CD14-positive monocyte (primary cell): ENCODE measurements at regions not wholly inside any gene's neighbourhood (a gene's known extent, or its start where the extent isn't known, plus 50 kb on each side); places are given as distances from the start of the nearest gene placed in this dataset.

Experiments
- DNase-seq, 3 donors: peaks; one replicate each; pipeline ENCODE4 v3.0.0-alpha.2; 2011 to 2022
- H2AFZ ChIP-seq: 2 replicates; pipeline ENCODE4 v1.6.0; 2012; ENCODE audit warnings: mild to moderate bottlenecking, low read depth, low read length, inconsistent platforms; ENCODE audit not compliant: insufficient read depth, poor library complexity, severe bottlenecking
- H3K27ac ChIP-seq, 2 donors: 1 replicate in 1 of 2; 2 replicates in 1 of 2; pipeline ENCODE4 v1.5.1; 2012 to 2013; ENCODE audit warnings: low read length in 2 of 2, control low read depth in 1 of 2, inconsistent platforms in 1 of 2, low read depth in 1 of 2, mild to moderate bottlenecking in 1 of 2
- H3K27me3 ChIP-seq, 2 donors: one replicate each; pipeline versions ENCODE4 v1.6.0 to v1.6.1; 2011 to 2013; ENCODE audit warnings: low read length in 2 of 2; ENCODE audit not compliant: control insufficient read depth in 2 of 2, insufficient read depth in 2 of 2
- H3K36me3 ChIP-seq, 2 donors: replicated peaks in 1 of 2; 1 replicate in 1 of 2; 2 replicates in 1 of 2; pipeline versions ENCODE4 v1.5.1 to v1.6.1; 2012 to 2013; ENCODE audit warnings: low read length in 2 of 2, control low read depth in 1 of 2, inconsistent platforms in 1 of 2, mild to moderate bottlenecking in 1 of 2; ENCODE audit not compliant: insufficient read depth in 2 of 2, control insufficient read depth in 1 of 2
- H3K4me1 ChIP-seq, 2 donors: 1 replicate in 1 of 2; 2 replicates in 1 of 2; pipeline versions ENCODE4 v1.5.1 to v1.6.1; 2012 to 2013; ENCODE audit warnings: low read length in 2 of 2, control low read depth in 1 of 2, inconsistent platforms in 1 of 2, mild to moderate bottlenecking in 1 of 2, moderate library complexity in 1 of 2; ENCODE audit not compliant: insufficient read depth in 2 of 2, control insufficient read depth in 1 of 2
- H3K4me2 ChIP-seq: replicated peaks from 2 replicates; pipeline ENCODE3; 2012; ENCODE audit warnings: low read length, moderate library complexity, mild to moderate bottlenecking; ENCODE audit not compliant: poor library complexity, severe bottlenecking; ENCODE audit errors: extremely low read depth
- H3K4me3 ChIP-seq, 3 experiments: fragments of 200-600 bp in 1 of 3; sonication (generic) in 1 of 3; replicated peaks in 1 of 3; 1 replicate in 2 of 3; 2 replicates in 1 of 3; pipeline ENCODE4 v1.5.1; 2011 to 2013; ENCODE audit warnings: low read length in 3 of 3, mild to moderate bottlenecking in 3 of 3, control low read depth in 2 of 3, low read depth in 2 of 3, inconsistent platforms in 1 of 3, moderate library complexity in 1 of 3
- H3K79me2 ChIP-seq: 2 replicates; pipeline ENCODE4 v1.6.0; 2012; ENCODE audit warnings: mild to moderate bottlenecking, control low read depth, inconsistent platforms, low read length, moderate library complexity; ENCODE audit not compliant: insufficient read depth
- H3K9ac ChIP-seq: 2 replicates; pipeline ENCODE4 v1.6.0; 2017; ENCODE audit warnings: low read length, mild to moderate bottlenecking; ENCODE audit not compliant: insufficient read depth, poor library complexity, severe bottlenecking
- H3K9me3 ChIP-seq, 2 donors: replicated peaks in 1 of 2; 1 replicate in 1 of 2; 2 replicates in 1 of 2; pipeline versions ENCODE4 v1.5.1 to v1.6.1; 2012 to 2013; ENCODE audit warnings: low read length in 2 of 2, control low read depth in 1 of 2; ENCODE audit not compliant: control insufficient read depth in 1 of 2, insufficient read depth in 1 of 2
- H4K20me1 ChIP-seq: 2 replicates; pipeline ENCODE4 v1.6.0; 2012; ENCODE audit warnings: mild to moderate bottlenecking, low read length, control low read depth, moderate library complexity; ENCODE audit not compliant: insufficient read depth
- H3K27ac Mint-ChIP-seq, 7 donors: one replicate each; pipeline ENCODE4 v1.8.0; 2020; ENCODE audit warnings: mild to moderate bottlenecking in 7 of 7, mixed read lengths in 7 of 7, moderate library complexity in 6 of 7, inconsistent platforms in 2 of 7
- H3K27me3 Mint-ChIP-seq, 3 donors: one replicate each; pipeline ENCODE4 v1.8.0; 2021 to 2022; ENCODE audit warnings: low read depth in 3 of 3, mild to moderate bottlenecking in 3 of 3, mixed read lengths in 3 of 3, moderate library complexity in 3 of 3, inconsistent platforms in 1 of 3
- H3K36me3 Mint-ChIP-seq, 2 donors: one replicate each; pipeline ENCODE4 v1.8.0; 2020; ENCODE audit warnings: mixed read lengths in 2 of 2, inconsistent platforms in 1 of 2, mild to moderate bottlenecking in 1 of 2
- H3K4me1 Mint-ChIP-seq: one replicate; pipeline ENCODE4 v1.8.0; 2020; ENCODE audit warnings: mild to moderate bottlenecking, mixed read lengths
- H3K4me3 Mint-ChIP-seq, 2 donors: one replicate each; pipeline ENCODE4 v1.8.0; 2020; ENCODE audit warnings: mild to moderate bottlenecking in 2 of 2, mixed read lengths in 2 of 2, moderate library complexity in 1 of 2
- H3K9me3 Mint-ChIP-seq, 7 donors: one replicate each; pipeline ENCODE4 v1.8.0; 2020 to 2022; ENCODE audit warnings: mixed read lengths in 7 of 7, mild to moderate bottlenecking in 6 of 7, moderate library complexity in 6 of 7, inconsistent platforms in 2 of 7
- WGBS: methylation state at CpG from one replicate; pipeline ENCODE4 v1.1.5; 2013; ENCODE audit warnings: missing lambda C conversion rate; ENCODE audit not compliant: insufficient coverage; 5-methylcytosine and 5-hydroxymethylcytosine counted together
- intact Hi-C, 2 donors: fragments of 100-400 bp; cut with micrococcal nuclease; formaldehyde crosslinking; loops; one replicate each; pipeline versions ENCODE4 v1.15.0 to v1.15.1; 2023
- TF ChIP-seq, protein P1 (sequence below): fragments of 200-600 bp; IDR thresholded peaks from one replicate; pipeline ENCODE4 v1.8.0; 2022; ENCODE audit warnings: antibody characterized with exemption, mild to moderate bottlenecking

DNA sequence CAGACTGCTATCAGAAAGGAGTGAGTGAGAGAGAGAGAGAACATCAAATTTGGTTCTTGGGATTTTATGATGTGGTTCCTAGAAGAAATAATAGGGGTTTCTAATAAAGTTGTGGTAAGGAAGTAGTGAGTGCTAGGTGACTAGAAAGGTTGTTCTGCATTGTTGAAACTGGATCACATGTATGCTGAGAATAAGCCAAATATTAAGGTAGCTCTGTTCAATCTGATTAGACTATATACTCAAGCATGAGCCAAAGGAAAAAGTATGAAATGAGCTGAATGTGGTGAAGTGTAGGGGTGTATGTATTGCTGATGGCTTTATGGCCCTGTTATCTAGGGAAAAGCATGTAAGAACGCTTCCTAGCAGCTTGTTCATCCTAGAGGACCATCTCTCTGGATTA lies 63.0 kb upstream of the IMPG1 start:
- intact Hi-C loops: no loop called here

DNA sequence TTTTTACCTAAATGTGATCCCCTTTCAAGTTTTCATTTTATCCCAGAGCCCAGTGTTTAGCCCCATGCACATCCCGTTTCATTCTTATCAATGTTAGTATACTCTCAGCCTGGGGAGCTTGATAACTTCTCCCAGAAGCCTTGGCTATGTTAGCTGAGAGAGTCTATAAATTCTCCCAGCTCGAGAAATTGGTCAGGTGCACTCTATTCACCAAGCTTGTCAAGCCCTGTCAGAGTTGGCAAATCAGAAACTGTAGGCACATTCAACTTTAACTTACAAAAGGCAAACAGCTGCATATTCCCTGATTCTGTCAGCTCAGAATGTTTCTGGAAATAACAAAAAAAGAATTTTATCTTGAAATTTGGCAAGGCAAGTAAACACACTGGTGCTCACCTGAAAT lies 62.2 kb upstream of the IMPG1 start:
- TF ChIP-seq, protein P1, sequence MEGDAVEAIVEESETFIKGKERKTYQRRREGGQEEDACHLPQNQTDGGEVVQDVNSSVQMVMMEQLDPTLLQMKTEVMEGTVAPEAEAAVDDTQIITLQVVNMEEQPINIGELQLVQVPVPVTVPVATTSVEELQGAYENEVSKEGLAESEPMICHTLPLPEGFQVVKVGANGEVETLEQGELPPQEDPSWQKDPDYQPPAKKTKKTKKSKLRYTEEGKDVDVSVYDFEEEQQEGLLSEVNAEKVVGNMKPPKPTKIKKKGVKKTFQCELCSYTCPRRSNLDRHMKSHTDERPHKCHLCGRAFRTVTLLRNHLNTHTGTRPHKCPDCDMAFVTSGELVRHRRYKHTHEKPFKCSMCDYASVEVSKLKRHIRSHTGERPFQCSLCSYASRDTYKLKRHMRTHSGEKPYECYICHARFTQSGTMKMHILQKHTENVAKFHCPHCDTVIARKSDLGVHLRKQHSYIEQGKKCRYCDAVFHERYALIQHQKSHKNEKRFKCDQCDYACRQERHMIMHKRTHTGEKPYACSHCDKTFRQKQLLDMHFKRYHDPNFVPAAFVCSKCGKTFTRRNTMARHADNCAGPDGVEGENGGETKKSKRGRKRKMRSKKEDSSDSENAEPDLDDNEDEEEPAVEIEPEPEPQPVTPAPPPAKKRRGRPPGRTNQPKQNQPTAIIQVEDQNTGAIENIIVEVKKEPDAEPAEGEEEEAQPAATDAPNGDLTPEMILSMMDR: no peak
- intact Hi-C loops: no loop called here
- no peak overlapping the region for H3K4me3 ChIP-seq
- no peak overlapping the region for H3K4me2 ChIP-seq
- no peak overlapping the region for H3K27ac ChIP-seq
- H3K9me3 ChIP-seq: peaks cover 6 to 14% of the 10 kb centered on the region in 2 donors
- peaks cover under 1 to 20% (median 5%) of the 10 kb centered on the region in 7 donors for H3K9me3 Mint-ChIP-seq
- H3K36me3 ChIP-seq: no peaks in the 10 kb centered on the region
- H3K27ac Mint-ChIP-seq: no peak overlapping the region
- no peaks in the 10 kb centered on the region for H4K20me1 ChIP-seq
- no peaks in the 10 kb centered on the region for H3K27me3 Mint-ChIP-seq
- H2AFZ ChIP-seq: no peak overlapping the region
- no peaks in the 10 kb centered on the region for H3K4me1 ChIP-seq
- H3K27me3 ChIP-seq: no peaks in the 10 kb centered on the region
- no peak overlapping the region for H3K9ac ChIP-seq
- H3K4me3 Mint-ChIP-seq: no peak overlapping the region
- DNase-seq: no peak
- H3K36me3 Mint-ChIP-seq: no peaks in the 10 kb centered on the region
- no peaks in the 10 kb centered on the region for H3K4me1 Mint-ChIP-seq
- H3K79me2 ChIP-seq: no peaks in the 10 kb centered on the region
- 43% methylated on average over 1 of the region's 2 CpGs for WGBS

More for the DNA sequence above, 63.0 kb upstream of the IMPG1 start:
- Histone ChIP-seq H3K27me3 (no peaks in the 10 kb centered on the region), H3K27ac (no peak overlapping the region), H3K4me3 (no peak overlapping the region), H3K9ac (no peak overlapping the region), H3K36me3 (no peaks in the 10 kb centered on the region), H2AFZ (no peak overlapping the region), H4K20me1 (no peaks in the 10 kb centered on the region), H3K9me3 (peaks cover 6 to 14% of the 10 kb centered on the region in 2 donors), H3K79me2 (no peaks in the 10 kb centered on the region), H3K4me1 (no peaks in the 10 kb centered on the region), H3K4me2 (no peak overlapping the region)
- Mint-ChIP-seq H3K36me3 (no peaks in the 10 kb centered on the region), H3K27me3 (no peaks in the 10 kb centered on the region), H3K27ac (no peak overlapping the region), H3K4me3 (no peak overlapping the region), H3K9me3 (peaks cover 3 to 20% (median 6%) of the 10 kb centered on the region in 7 donors), H3K4me1 (no peaks in the 10 kb centered on the region)
- TF ChIP-seq, protein P1: no peak
- whole genome bisulfite sequencing: no CpG with 5 or more reads among the region's 1 CpG
- no peak for DNase-seq
